Fibroblast of the aortic adventitia (primary cell): ENCODE measurements at regions not wholly inside any gene's neighbourhood (a gene's known extent, or its start where the extent isn't known, plus 50 kb on each side); places are given as distances from the start of the nearest gene placed in this dataset. TPM values are rescaled to one million over a fixed set of nuclear protein-coding genes. Genes with fewer than 3 reads are reported as not detected.

Experiments
- DNase-seq: peaks from one replicate; pipeline ENCODE4 v3.0.0-alpha.2; 2010; ENCODE audit warnings: low read depth
- H3K4me3 ChIP-seq: 2 replicates; pipeline ENCODE4 v1.5.1; 2011; ENCODE audit warnings: low read depth, mild to moderate bottlenecking, control low read depth, low read length, moderate library complexity
- small RNA-seq: library from RNA; depleted of rRNA; stranded (forward); fragments of <200 nt; gene quantifications from one replicate; pipeline ENCODE3, GENCODE V24; 2012
- TF ChIP-seq, protein P1 (sequence below): IDR thresholded peaks from 2 replicates; pipeline ENCODE4 v1.5.1; 2011; ENCODE audit warnings: mild to moderate bottlenecking, low read length, control low read depth, inconsistent platforms; ENCODE audit not compliant: insufficient read depth

DNA sequence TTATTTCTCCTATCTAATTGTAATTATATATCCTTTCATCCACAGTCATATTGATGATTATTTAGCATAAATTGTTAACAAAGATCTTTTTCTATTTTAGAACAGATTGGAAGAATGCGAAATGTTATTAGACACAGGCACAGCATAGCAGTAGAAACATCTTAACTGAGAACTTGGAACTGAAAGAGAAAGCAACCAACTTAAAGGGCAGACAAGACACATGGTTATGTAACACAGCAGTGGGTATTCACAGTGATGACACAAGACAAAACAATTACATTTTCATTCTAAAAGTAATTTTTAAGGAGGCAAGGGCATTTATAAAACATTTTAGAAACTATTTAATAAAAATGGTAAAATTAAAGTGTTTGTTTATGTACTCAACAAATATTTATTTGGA lies 57.7 kb upstream of the MEF2C start:
- TF ChIP-seq, protein P1, sequence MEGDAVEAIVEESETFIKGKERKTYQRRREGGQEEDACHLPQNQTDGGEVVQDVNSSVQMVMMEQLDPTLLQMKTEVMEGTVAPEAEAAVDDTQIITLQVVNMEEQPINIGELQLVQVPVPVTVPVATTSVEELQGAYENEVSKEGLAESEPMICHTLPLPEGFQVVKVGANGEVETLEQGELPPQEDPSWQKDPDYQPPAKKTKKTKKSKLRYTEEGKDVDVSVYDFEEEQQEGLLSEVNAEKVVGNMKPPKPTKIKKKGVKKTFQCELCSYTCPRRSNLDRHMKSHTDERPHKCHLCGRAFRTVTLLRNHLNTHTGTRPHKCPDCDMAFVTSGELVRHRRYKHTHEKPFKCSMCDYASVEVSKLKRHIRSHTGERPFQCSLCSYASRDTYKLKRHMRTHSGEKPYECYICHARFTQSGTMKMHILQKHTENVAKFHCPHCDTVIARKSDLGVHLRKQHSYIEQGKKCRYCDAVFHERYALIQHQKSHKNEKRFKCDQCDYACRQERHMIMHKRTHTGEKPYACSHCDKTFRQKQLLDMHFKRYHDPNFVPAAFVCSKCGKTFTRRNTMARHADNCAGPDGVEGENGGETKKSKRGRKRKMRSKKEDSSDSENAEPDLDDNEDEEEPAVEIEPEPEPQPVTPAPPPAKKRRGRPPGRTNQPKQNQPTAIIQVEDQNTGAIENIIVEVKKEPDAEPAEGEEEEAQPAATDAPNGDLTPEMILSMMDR = no peak
- no peak overlapping the region for H3K4me3 ChIP-seq
- DNase-seq = peak; percentile 16

DNA sequence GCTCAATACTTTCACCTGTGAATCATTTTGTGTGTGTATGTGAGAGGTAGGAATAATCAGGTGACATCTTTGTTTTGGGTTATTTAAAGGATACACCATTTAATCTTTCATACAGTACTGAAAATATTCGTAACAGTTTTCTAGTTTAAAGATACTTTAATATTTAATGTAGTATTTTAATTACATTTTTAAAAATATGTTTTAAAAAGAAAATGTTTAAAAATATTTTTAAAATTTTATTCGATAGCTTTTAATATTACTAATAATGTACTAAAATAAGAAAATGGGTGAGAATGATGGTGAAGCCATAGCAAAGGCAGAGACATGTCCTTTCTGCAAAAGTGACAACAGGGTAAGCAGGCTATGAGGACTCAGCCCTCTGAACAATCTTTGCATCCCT lies 56.3 kb upstream of the MEF2C start:
- TF ChIP-seq, protein P1 = no peak
- H3K4me3 ChIP-seq = no peak overlapping the region

DNA sequence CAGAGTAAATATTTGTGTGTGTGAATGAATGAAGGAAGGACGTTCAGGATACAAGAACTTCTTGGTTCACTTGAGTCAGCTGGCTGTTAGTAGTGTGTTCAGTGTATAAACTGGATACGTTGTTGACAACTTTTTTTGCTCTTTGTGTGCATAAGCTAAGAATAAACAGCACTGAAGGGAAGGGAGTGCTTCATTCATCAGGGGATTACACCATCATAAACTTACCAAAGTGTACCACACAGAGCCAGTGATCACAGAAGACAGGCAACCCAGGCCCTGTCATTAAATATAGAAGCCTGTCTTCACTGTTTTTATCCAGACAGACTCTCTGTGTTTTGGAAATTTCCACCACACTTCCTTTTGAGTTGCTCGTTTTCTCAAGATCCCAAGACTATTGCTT lies 55.5 kb upstream of the MEF2C start:
- no peak for DNase-seq
- TF ChIP-seq, protein P1 = no peak

More for the DNA sequence above, 56.3 kb upstream of the MEF2C start:
- DNase-seq = no peak

DNA sequence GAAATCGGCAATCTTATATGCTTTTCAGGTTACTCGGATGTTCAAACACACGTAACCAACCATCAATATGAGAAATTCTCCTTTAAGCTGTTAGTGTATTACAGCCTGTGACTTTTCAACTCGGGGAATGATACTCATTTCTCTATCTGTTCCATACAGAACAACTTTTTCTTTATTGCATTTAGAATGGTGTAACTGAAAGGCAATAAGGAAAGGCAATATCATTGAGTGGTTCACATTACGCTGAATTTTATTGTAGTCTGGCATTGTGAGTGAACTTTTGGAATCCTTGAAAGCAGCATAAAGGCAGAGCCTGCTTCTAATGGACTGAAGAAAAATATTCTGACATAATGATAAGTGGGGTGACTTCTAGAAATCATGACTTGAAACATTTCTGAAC lies 54.4 kb upstream of the MEF2C start:
- TF ChIP-seq, protein P1 = no peak
- DNase-seq = no peak
- no peak overlapping the region for H3K4me3 ChIP-seq

More for the DNA sequence above, 55.5 kb upstream of the MEF2C start:
- no peak overlapping the region for H3K4me3 ChIP-seq

DNA sequence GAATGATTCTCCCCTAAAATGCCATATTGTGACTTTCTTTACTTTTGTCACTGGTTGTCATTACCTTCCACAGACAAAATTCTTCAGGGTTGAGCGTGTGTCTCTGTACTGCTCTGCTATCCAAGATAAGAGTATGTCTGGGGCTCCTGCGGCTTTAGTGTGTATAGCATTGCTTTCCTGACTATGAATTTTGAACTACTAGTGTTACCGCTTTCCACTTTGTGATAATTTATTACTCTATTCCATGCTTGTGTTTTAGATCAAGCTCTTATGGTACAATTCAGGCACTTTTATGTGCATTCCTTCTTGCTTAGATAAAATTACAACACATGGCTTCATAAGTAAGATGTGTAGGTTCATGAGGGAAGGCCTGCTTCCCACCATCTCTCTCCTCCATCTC lies 51.5 kb upstream of the MEF2C start:
- DNase-seq = no peak
- no peak overlapping the region for H3K4me3 ChIP-seq
- TF ChIP-seq, protein P1 = no peak

Small RNA genes lying in the stretch of these regions (small RNA-seq; reads per million reads assigned to genes)
- not detected for gene MIR3660
